Bone marrow (tissue), 2 donors: ENCODE measurements at regions not wholly inside any gene's neighbourhood (a gene's known extent, or its start where the extent isn't known, plus 50 kb on each side); places are given as distances from the start of the nearest gene placed in this dataset.

ENCODE experiments used
- DNase-seq, 2 donors: peaks; one replicate each; lab custom pipeline; 2025; lab: John Stamatoyannopoulos, UW

GRCh38 chr9:89969881-89970639 lies 365.2 kb downstream of the GADD45G start:
- DNase-seq = no peak

GRCh38 chr9:89970701-89971100 lies 365.9 kb downstream of the GADD45G start:
- DNase-seq = no peak

GRCh38 chr9:89972535-89972934 lies 367.7 kb downstream of the GADD45G start:
- no peak for DNase-seq

GRCh38 chr9:89974582-89974981 lies 369.8 kb downstream of the GADD45G start:
- no peak for DNase-seq

GRCh38 chr9:89975024-89975423 lies 370.2 kb downstream of the GADD45G start:
- no peak for DNase-seq

- DNase-seq = no peak
These were observed 370.8 kb downstream of the GADD45G start for GRCh38 chr9:89975630-89976029.

- no peak for DNase-seq
These were observed 373.4 kb downstream of the GADD45G start for GRCh38 chr9:89978185-89978584.

GRCh38 chr9:89980600-89980999 lies 375.8 kb downstream of the GADD45G start:
- DNase-seq = no peak

GRCh38 chr9:89982016-89982415 lies 377.2 kb downstream of the GADD45G start:
- DNase-seq = no peak

GRCh38 chr9:89983411-89983810 lies 378.6 kb downstream of the GADD45G start:
- no peak for DNase-seq

GRCh38 chr9:89984214-89984613 lies 379.4 kb downstream of the GADD45G start:
- DNase-seq = no peak

GRCh38 chr9:89985068-89985467 lies 380.3 kb downstream of the GADD45G start:
- no peak for DNase-seq

GRCh38 chr9:89986190-89986589 lies 381.4 kb downstream of the GADD45G start:
- DNase-seq = no peak

GRCh38 chr9:89988458-89988857 lies 383.6 kb downstream of the GADD45G start:
- DNase-seq = no peak

GRCh38 chr9:89991204-89991790 lies 386.5 kb downstream of the GADD45G start:
- DNase-seq = no peak

- no peak for DNase-seq
These were observed 387.8 kb downstream of the GADD45G start for GRCh38 chr9:89992326-89993198.

GRCh38 chr9:89993678-89994630 lies 389.1 kb downstream of the GADD45G start:
- peak; percentile 12 to 28 for DNase-seq

- DNase-seq = no peak
These were observed 390.3 kb downstream of the GADD45G start for GRCh38 chr9:89994988-89995613.

GRCh38 chr9:89996116-89996515 lies 391.3 kb downstream of the GADD45G start:
- no peak for DNase-seq

GRCh38 chr9:89996773-89997172 lies 392.0 kb downstream of the GADD45G start:
- DNase-seq = no peak

- no peak for DNase-seq
These were observed 393.8 kb downstream of the GADD45G start for GRCh38 chr9:89998633-89999032.
